Activated CD8-positive, alpha-beta T cell treated with anti-CD3 and anti-CD28 coated beads for 36 hours (primary cell): ENCODE measurements at regions not wholly inside any gene's neighbourhood (a gene's known extent, or its start where the extent isn't known, plus 50 kb on each side); places are given as distances from the start of the nearest gene placed in this dataset.
A peak's percentile ranks its signal among the peaks of the same experiment; 100 is the strongest.
"Not testable (repeated sequence)": the region's sequence is repeated elsewhere in the genome, so short reads cannot be mapped to it uniquely, and the experiment has no call there.

Source experiments
- ATAC-seq: fragments of 200-7000 bp; cut with Tn5 transposase; one replicate; pipeline ENCODE4 v1.10.0; 2021; ENCODE audit warnings: mild to moderate bottlenecking, moderate library complexity
- CTCF ChIA-PET: fragments of 350-600 bp; sonication (Branson Sonifier 250); formaldehyde crosslinking; loops from one replicate; lab custom pipeline; 2021; ENCODE audit warnings: antibody characterized with exemption; lab: Charles Lee
- POLR2A ChIA-PET: fragments of 350-600 bp; sonication (Branson Sonifier 250); formaldehyde crosslinking; loops from one replicate; lab custom pipeline; 2021; ENCODE audit warnings: antibody characterized with exemption; lab: Charles Lee
- DNase-seq: peaks from one replicate; pipeline ENCODE4 v3.0.0-alpha.2; 2020
- H3K27ac Mint-ChIP-seq: one replicate; pipeline ENCODE4 v1.8.0; 2021; ENCODE audit warnings: mild to moderate bottlenecking, mixed read lengths
- H3K27me3 Mint-ChIP-seq: one replicate; pipeline ENCODE4 v1.8.0; 2021; ENCODE audit warnings: mixed read lengths
- H3K36me3 Mint-ChIP-seq: one replicate; pipeline ENCODE4 v1.8.0; 2021; ENCODE audit warnings: low read depth, mixed read lengths
- H3K4me1 Mint-ChIP-seq: one replicate; pipeline ENCODE4 v1.8.0; 2021; ENCODE audit warnings: low read depth, mixed read lengths
- H3K4me3 Mint-ChIP-seq: one replicate; pipeline ENCODE4 v1.8.0; 2021; ENCODE audit warnings: mild to moderate bottlenecking, moderate library complexity, mixed read lengths
- H3K9me3 Mint-ChIP-seq: one replicate; pipeline ENCODE4 v1.8.0; 2021; ENCODE audit warnings: mixed read lengths
- CTCF ChIP-seq: fragments of 200-600 bp; IDR thresholded peaks from one replicate; pipeline ENCODE4 v1.8.0; 2022; ENCODE audit warnings: antibody characterized with exemption, mild to moderate bottlenecking
- intact Hi-C: fragments of 100-400 bp; cut with micrococcal nuclease; formaldehyde crosslinking; loops from one replicate; pipeline ENCODE4 v1.10.0; 2022

DNA sequence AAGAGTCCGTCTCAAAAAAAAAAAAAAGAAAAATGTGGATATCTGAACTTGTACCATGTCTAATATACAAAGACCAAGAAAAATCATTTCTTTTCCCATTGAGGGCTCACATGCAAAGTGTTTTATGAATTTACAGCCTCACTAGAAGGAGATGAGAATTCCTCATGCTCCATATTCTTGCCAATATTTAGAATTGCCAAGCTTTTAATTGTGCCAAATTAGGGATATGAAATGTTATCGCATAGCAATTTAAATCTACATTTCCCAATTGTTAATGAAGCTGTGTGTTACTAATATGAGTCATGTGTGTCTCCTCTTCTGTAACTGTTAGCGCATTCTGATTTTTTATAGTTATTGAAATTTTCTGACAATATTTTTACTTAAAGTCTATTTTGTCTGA is 63.0 kb upstream of the CRYM start:
- ChIA-PET POLR2A (no interaction called here), CTCF (no interaction called here)
- H3K4me3 Mint-ChIP-seq: no peak overlapping the region
- H3K27me3 Mint-ChIP-seq: peaks cover 6% of the 10 kb centered on the region
- no peak for TF ChIP-seq CTCF
- DNase-seq (no peak), ATAC-seq (no peak)
- no peak overlapping the region for H3K27ac Mint-ChIP-seq
- intact Hi-C loops: no loop called here
- H3K4me1 Mint-ChIP-seq: no peaks in the 10 kb centered on the region
- no peaks in the 10 kb centered on the region for H3K9me3 Mint-ChIP-seq
- H3K36me3 Mint-ChIP-seq: no peaks in the 10 kb centered on the region

DNA sequence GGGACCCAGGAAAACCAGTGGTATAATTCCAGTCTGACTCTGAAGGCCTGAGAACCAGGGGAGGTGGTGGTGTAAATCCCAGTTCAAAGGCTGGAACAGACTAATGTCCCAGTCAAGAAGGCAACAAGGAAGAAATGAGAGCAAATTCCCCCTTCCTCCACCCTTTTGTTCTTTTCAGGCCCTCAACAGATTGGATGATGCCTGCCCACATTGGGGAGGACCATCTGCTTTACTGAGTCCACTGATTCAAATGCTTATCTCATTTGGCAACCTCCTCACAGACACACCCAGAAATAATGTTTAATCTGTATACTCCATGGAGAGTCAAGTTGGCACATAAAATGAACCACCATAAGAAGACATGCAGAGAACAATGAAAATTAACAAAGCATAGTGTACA is 61.9 kb upstream of the CRYM start:
- no peaks in the 10 kb centered on the region for H3K4me1 Mint-ChIP-seq
- H3K27ac Mint-ChIP-seq: no peak overlapping the region
- no peak overlapping the region for H3K4me3 Mint-ChIP-seq
- CTCF ChIA-PET: no interaction called here
- intact Hi-C loops: no loop called here
- DNase-seq (no peak), ATAC-seq (no peak)
- H3K9me3 Mint-ChIP-seq: no peaks in the 10 kb centered on the region
- no peak for TF ChIP-seq CTCF
- H3K27me3 Mint-ChIP-seq: peaks cover 9% of the 10 kb centered on the region
- POLR2A ChIA-PET: no interaction called here
- no peaks in the 10 kb centered on the region for H3K36me3 Mint-ChIP-seq

- peaks cover 12% of the 10 kb centered on the region for H3K27me3 Mint-ChIP-seq
- no peak for TF ChIP-seq CTCF
- ChIA-PET POLR2A (no interaction called here), CTCF (no interaction called here)
- no peak overlapping the region for H3K4me3 Mint-ChIP-seq
- DNase-seq: no peak
- no peak overlapping the region for H3K27ac Mint-ChIP-seq
- intact Hi-C loops: no loop called here
- no peak for ATAC-seq
- H3K36me3 Mint-ChIP-seq: no peaks in the 10 kb centered on the region
- H3K4me1 Mint-ChIP-seq: no peaks in the 10 kb centered on the region
- no peaks in the 10 kb centered on the region for H3K9me3 Mint-ChIP-seq
Measured at GRCh38 chr16:21339269-21339641, 61.2 kb upstream of the CRYM start.

DNA sequence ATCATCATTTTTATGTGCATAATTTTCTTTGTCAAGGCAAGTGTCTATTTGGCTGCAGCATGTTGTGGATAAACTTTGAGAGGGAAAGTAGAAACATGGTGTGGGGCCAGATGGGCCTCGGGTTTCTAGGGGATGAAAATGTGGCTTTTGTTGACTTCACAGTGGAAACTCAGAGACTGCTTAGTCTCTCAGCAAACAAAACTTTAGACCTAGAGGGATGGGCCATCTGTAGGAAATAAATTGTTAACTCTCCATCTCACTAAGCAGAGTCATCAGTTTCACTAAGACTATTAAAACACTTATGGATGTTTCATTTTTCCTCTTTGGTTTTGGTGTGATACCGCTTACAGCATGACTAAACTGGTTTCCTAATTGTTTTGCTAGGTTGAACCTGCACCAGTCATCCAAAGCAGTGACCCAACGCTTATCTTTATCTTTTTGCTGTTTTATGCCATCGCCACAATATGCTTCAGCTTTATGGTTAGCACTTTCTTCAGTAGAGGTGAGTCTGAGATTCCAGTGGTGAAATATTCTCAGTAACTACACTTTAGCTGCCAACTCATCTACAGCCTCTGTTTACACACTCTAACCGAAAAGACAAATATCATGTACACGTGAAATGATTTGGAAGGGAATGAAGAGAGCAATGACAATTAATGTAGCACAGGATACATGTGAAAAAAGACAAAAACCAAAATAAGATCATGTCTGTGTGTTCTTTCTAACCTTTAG is 60.6 kb upstream of the CRYM start:
- intact Hi-C loops: no loop called here
- TF ChIP-seq CTCF: no peak
- DNase-seq (no peak), ATAC-seq (peak; percentile 27)
- CTCF ChIA-PET: no interaction called here
- no peaks in the 10 kb centered on the region for H3K4me1 Mint-ChIP-seq
- H3K9me3 Mint-ChIP-seq: no peaks in the 10 kb centered on the region
- H3K4me3 Mint-ChIP-seq: no peak overlapping the region
- H3K27me3 Mint-ChIP-seq: peaks cover 12% of the 10 kb centered on the region
- no peaks in the 10 kb centered on the region for H3K36me3 Mint-ChIP-seq
- H3K27ac Mint-ChIP-seq: no peak overlapping the region
- POLR2A ChIA-PET: no interaction called here

DNA sequence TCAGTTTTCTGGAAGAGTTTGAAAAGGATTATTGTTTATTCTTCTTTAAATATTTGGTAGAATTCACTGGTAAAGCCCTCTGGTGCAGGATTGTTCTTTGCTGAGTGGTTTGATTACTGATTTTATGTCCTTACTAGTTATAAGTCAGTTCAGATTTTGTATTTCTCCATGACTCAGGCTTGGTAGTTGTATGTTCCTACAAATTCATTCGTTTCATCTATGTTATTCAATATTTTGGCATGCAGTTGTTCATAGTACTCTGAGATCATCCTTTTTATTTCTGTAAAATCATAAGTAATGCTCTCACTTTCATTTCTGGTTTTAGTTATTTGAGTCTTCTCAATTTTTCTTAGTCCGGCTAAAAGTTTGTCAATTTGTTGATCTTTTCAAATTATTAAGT is 58.1 kb upstream of the CRYM start:
- no peak for ATAC-seq

DNA sequence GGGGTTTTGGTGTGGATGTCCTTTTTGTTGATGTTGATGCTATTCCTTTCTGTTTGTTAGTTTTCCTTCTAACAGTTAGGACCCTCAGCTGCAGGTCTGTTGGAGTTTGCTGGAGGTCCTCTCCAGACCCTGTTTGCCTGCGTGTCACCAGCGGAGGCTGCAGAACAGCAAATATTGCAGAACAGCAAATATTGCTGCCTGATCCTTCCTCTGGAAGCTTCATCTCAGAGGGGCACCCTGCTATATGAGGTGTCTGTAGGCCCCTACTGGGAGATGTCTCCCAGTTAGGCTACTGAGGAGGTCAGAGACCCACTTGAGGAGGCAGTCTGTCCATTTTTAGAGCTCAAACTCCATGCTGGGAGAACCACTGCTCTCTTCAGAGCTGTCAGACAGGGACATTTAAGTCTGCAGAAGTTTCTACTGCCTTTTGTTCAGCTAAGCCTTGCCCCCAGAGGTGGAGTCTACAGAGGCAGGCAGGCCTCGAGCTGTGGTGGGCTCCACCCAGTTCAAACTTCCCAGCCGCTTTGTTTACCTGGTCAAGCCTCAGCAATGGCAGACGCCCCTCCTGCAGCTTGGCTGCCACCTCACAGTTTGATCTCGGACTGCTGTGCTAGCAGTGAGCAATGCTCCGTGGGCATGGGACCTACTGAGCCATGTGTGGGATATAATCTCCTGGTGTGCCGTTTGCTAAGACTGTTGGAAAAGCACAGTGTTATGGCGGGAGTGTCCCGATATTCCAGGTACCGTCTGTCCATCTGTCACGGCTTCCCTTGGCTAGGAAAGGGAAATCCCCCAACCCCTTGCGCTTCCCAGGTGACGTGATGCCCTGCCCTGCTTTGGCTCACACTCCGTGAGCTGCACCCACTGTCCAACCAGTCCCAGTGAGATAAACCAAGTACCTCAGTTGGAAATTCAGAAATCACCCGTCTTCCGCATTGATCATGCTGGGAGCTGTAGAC is 56.4 kb upstream of the CRYM start:
- intact Hi-C loops, H3K27ac Mint-ChIP-seq, H3K4me1 Mint-ChIP-seq, H3K36me3 Mint-ChIP-seq, H3K9me3 Mint-ChIP-seq, H3K4me3 Mint-ChIP-seq, ATAC-seq, DNase-seq, CTCF ChIA-PET: not testable (repeated sequence)
- peaks cover 18% of the 10 kb centered on the region for H3K27me3 Mint-ChIP-seq
- POLR2A ChIA-PET: interaction anchor here (0.6 kb wide), 1 partner anchor 1603 kb away, joined by 4 read pairs; no protein-coding TSS in a partner anchor

More for the DNA sequence above, 58.1 kb upstream of the CRYM start:
- intact Hi-C loops: no loop called here
- CTCF ChIA-PET: no interaction called here
- no peaks in the 10 kb centered on the region for H3K9me3 Mint-ChIP-seq
- no peaks in the 10 kb centered on the region for H3K36me3 Mint-ChIP-seq
- peaks cover 18% of the 10 kb centered on the region for H3K27me3 Mint-ChIP-seq
- POLR2A ChIA-PET: no interaction called here
- no peaks in the 10 kb centered on the region for H3K4me1 Mint-ChIP-seq
- TF ChIP-seq CTCF: no peak
- no peak overlapping the region for H3K4me3 Mint-ChIP-seq
- DNase-seq: no peak
- no peak overlapping the region for H3K27ac Mint-ChIP-seq

DNA sequence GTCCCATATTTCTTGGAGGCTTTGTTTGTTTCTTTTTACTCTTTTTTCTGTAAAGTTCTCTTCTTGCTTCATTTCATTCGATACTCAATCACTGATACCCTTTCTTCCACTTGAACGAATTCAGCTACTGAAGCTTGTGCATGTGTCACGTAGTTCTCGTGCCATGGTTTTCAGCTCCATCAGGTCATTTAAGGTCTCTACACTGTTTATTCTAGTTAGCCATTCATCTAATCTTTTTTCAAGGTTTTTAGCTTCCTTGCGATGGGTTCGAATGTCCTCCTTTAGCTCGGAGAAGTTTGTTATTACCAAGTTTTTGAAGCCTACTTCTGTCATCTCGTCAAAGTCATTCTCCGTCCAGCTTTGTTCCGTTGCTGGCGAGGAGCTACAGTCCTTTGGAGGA is 55.6 kb upstream of the CRYM start:
- CTCF ChIA-PET, H3K9me3 Mint-ChIP-seq, H3K4me3 Mint-ChIP-seq, H3K4me1 Mint-ChIP-seq, ATAC-seq, H3K36me3 Mint-ChIP-seq, intact Hi-C loops, DNase-seq, H3K27ac Mint-ChIP-seq: not testable (repeated sequence)
- POLR2A ChIA-PET: interaction anchor here (0.6 kb wide), 1 partner anchor 1603 kb away, joined by 4 read pairs; no protein-coding TSS in a partner anchor
- peaks cover 16% of the 10 kb centered on the region for H3K27me3 Mint-ChIP-seq
